ENCODE measurements at regions not wholly inside any gene's neighbourhood (a gene's known extent, or its start where the extent isn't known, plus 50 kb on each side); places are given as distances from the start of the nearest gene placed in this dataset.

DNA sequence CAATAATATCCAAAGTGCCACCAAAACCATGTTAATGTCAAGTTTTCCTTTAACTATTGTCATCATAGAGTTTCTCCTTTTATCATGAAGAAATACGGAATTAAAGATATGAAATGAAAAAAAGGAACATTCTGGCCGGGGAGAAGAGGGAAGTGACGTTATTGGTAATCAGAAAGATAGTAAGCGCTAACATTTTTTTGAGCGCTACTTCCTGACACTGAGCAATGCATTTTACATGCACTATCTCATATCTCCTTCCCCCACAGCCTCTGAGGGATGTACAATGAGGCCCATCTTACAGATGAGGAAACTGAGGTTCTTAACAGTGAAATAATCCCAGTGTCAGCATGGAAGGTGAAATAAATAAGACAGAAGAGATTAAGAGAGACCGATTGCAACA lies 410.9 kb downstream of the SOX9 start:
- TF ChIP-seq CTCF (IDR thresholded peaks at IDR 0.05), result no peak
- no peaks in the 10 kb centered on the region for H3K36me3 ChIP-seq
- H3K27ac ChIP-seq, result no peak overlapping the region
- H3K9me3 ChIP-seq, result peaks cover 0 to 5% of the 10 kb centered on the region in 2 donors
- H3K4me1 ChIP-seq, result no peaks in the 10 kb centered on the region
- H3K4me3 ChIP-seq, result no peak overlapping the region
- no peak for DNase-seq (ENCODE audit: low spot score)
- no peaks in the 10 kb centered on the region for H3K27me3 ChIP-seq

- no peaks in the 10 kb centered on the region for H3K27me3 ChIP-seq
- TF ChIP-seq CTCF (IDR thresholded peaks at IDR 0.05), result no peak
- no peaks in the 10 kb centered on the region for H3K36me3 ChIP-seq
- no peak overlapping the region for H3K27ac ChIP-seq
- no peak for DNase-seq (ENCODE audit: low spot score)
- H3K4me1 ChIP-seq, result no peaks in the 10 kb centered on the region
- H3K9me3 ChIP-seq, result peaks cover 0 to 5% of the 10 kb centered on the region in 2 donors
- no peak overlapping the region for H3K4me3 ChIP-seq
These were observed 413.4 kb downstream of the SOX9 start for GRCh38 chr17:72534265-72534664.

DNA sequence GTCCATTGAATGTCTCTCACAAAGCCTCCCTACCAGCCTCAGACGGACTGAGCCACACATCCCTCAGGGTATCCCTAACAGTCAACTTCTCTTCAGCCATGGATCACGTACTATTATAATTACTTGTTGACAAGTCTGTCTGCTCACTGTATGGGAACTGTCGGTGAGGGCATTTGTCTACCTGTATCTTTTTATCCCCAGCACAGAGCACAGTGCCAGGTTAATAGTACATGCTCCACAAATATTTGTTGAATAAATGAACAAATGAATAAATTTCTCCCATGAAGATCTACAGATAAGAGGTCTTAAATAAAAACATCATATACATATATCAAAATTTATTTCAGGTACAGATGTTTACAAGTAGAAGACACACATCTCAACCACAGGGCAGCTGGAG lies 414.0 kb downstream of the SOX9 start:
- Histone ChIP-seq H3K9me3 (peaks cover 0 to 5% of the 10 kb centered on the region in 2 donors), H3K36me3 (no peaks in the 10 kb centered on the region), H3K4me1 (no peaks in the 10 kb centered on the region), H3K4me3 (no peak overlapping the region), H3K27me3 (no peaks in the 10 kb centered on the region), H3K27ac (no peak overlapping the region)
- TF ChIP-seq CTCF (IDR thresholded peaks at IDR 0.05), result no peak
- no peak for DNase-seq (ENCODE audit: low spot score)

DNA sequence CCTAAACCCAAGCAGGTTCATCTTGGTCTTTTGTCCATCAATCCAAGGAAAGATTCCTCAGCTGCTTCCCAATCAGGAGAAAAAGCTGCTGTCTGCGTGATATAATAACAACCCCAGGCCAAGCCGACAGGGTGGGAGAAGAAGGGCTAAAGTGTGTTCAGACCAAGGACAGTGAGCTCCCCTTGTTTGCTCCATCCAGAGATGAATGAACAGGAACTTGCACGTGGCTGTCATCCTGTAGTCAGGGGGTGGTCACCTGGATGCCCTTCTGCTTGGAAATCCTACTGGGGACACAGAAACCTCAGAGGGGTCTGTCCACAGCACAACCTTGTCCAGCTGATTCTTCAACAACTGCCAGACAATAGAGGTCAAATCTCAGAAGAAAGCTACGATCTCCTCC lies 414.5 kb downstream of the SOX9 start:
- H3K36me3 ChIP-seq, result no peaks in the 10 kb centered on the region
- H3K9me3 ChIP-seq, result peaks cover 0 to 5% of the 10 kb centered on the region in 2 donors
- H3K27ac ChIP-seq, result no peak overlapping the region
- H3K4me1 ChIP-seq, result peaks cover 0 to 3% of the 10 kb centered on the region in 2 donors
- DNase-seq (ENCODE audit: low spot score), result no peak
- H3K27me3 ChIP-seq, result no peaks in the 10 kb centered on the region
- TF ChIP-seq CTCF (IDR thresholded peaks at IDR 0.05), result no peak
- H3K4me3 ChIP-seq, result no peak overlapping the region

DNA sequence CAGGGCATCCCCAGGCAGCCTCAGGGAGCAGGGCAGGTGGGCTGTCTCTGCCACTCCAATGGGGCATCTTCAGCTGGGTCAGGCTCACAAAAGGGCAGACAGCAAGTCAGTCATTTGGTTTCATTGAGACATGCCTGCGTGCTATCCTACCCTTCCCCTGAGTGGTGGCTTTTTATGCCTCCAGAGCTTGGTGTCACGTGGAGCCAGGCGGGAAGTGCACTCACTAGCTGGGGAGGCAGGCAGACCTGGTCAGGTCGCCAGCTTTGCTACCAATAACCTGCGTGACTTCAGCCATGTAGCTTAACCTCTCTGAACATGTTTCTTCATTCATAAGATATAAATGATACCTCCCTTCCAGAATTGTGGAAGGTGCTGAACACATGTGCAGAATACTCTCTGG lies 415.0 kb downstream of the SOX9 start:
- Histone ChIP-seq H3K36me3 (no peaks in the 10 kb centered on the region), H3K4me3 (no peak overlapping the region), H3K27me3 (no peaks in the 10 kb centered on the region), H3K27ac (no peak overlapping the region), H3K4me1 (peaks cover 0 to 8% of the 10 kb centered on the region in 2 donors), H3K9me3 (peaks cover 0 to 5% of the 10 kb centered on the region in 2 donors)
- no peak for TF ChIP-seq CTCF (IDR thresholded peaks at IDR 0.05)
- DNase-seq (ENCODE audit: low spot score), result no peak

DNA sequence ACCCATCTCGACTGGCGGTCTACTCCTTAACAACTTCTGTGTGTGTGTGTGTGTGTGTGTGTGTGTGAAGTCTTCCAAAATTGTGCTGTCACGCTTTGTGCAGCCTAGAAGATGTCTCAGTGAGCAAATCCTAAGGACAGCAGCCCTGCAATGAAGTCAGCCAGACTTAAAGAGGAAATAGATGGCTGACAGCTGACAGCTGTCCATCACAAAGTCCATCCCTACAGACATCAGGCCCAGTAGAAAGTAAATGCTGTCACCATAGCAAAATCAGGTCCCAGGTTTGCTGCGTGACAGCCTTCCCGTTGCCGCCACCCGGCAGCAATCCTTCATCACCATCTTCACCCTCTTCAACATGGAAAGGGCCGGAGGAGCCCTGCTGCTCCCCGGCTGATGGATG lies 416.0 kb downstream of the SOX9 start:
- H3K4me1 ChIP-seq, result peaks cover 0 to 8% of the 10 kb centered on the region in 2 donors
- H3K27me3 ChIP-seq, result no peaks in the 10 kb centered on the region
- H3K36me3 ChIP-seq, result no peaks in the 10 kb centered on the region
- H3K27ac ChIP-seq, result no peak overlapping the region
- DNase-seq (ENCODE audit: low spot score), result no peak
- H3K4me3 ChIP-seq, result no peak overlapping the region
- peaks cover 0 to 5% of the 10 kb centered on the region in 2 donors for H3K9me3 ChIP-seq
- no peak for TF ChIP-seq CTCF (IDR thresholded peaks at IDR 0.05)
